GM12878 (cell line): ENCODE measurements at regions not wholly inside any gene's neighbourhood (a gene's known extent, or its start where the extent isn't known, plus 50 kb on each side); places are given as distances from the start of the nearest gene placed in this dataset.

Experiments used
- ATAC-seq: fragments of 200-7000 bp; cut with Tn5 transposase; 3 replicates; pipeline ENCODE4 v1.9.1; 2020; ENCODE audit warnings: mild to moderate bottlenecking, moderate library complexity
- BruUV-seq: library from RNA; stranded (reverse); fragments of 400-500 nt; replicated peaks from 2 replicates; lab custom pipeline; 2021; lab: Mats Ljungman, UMichigan
- CTCF ChIA-PET: fragments of 300-600 bp; sonication (Branson Sonifier 250); formaldehyde crosslinking; extraction: SDS; loops from one replicate; lab custom pipeline; 2021; ENCODE audit warnings: inconsistent platforms; lab: Yijun Ruan, JAX
- POLR2A ChIA-PET: fragments of 350-600 bp; formaldehyde crosslinking; extraction: SDS; loops from one replicate; lab custom pipeline; 2021; ENCODE audit warnings: inconsistent platforms; lab: Charles Lee
- RAD21 ChIA-PET: fragments of 300-600 bp; sonication (Branson Sonifier 250); formaldehyde crosslinking; loops from one replicate; lab custom pipeline; 2023; ENCODE audit warnings: antibody characterized with exemption; ENCODE audit not compliant: unreplicated experiment; lab: Charles Lee
- SMC1A ChIA-PET: fragments of 300-600 bp; sonication (Branson Sonifier 250); formaldehyde crosslinking; loops from one replicate; lab custom pipeline; 2023; ENCODE audit not compliant: unreplicated experiment, uncharacterized antibody; lab: Charles Lee
- DNase-seq: peaks from one replicate; pipeline ENCODE4 v3.0.0-alpha.2; 2011; ENCODE audit warnings: low read depth, low spot score
- FAIRE-seq: peaks from 3 replicates; lab custom pipeline; 2011; peaks lifted over from hg19 to GRCh38; lab: Jason Lieb, UNC
- H2AFZ ChIP-seq: 2 replicates; pipeline ENCODE4 v1.6.0; 2011; ENCODE audit warnings: low read depth, low read length, control low read depth; ENCODE audit not compliant: control insufficient read depth
- H3K27ac ChIP-seq: 2 replicates; pipeline ENCODE4 v1.5.1; 2011; ENCODE audit warnings: control low read depth; ENCODE audit not compliant: control insufficient read depth, insufficient read depth
- H3K27me3 ChIP-seq, 2 experiments: replicated peaks in 1 of 2; 2 replicates each; pipeline versions ENCODE4 v1.6.0 to v1.6.1; 2011; ENCODE audit warnings: low read length in 1 of 2; ENCODE audit not compliant: control insufficient read depth in 2 of 2, insufficient read depth in 2 of 2
- H3K36me3 ChIP-seq, 2 experiments: 2 replicates each; pipeline ENCODE4 v1.5.1; 2011; ENCODE audit warnings: low read length in 1 of 2; ENCODE audit not compliant: control insufficient read depth in 2 of 2, insufficient read depth in 2 of 2
- H3K4me1 ChIP-seq: 2 replicates; pipeline ENCODE4 v1.6.1; 2011; ENCODE audit warnings: mild to moderate bottlenecking, low read length, moderate library complexity, mixed read lengths; ENCODE audit not compliant: control insufficient read depth, insufficient read depth
- H3K4me2 ChIP-seq: 2 replicates; pipeline ENCODE4 v1.6.0; 2011; ENCODE audit warnings: control low read depth; ENCODE audit not compliant: control insufficient read depth, insufficient read depth
- H3K4me3 ChIP-seq: fragments of 200-600 bp; sonication (generic); 2 replicates; pipeline ENCODE4 v1.5.1; 2016
- H3K79me2 ChIP-seq: 2 replicates; pipeline ENCODE4 v1.6.0; 2011; ENCODE audit warnings: low read length; ENCODE audit not compliant: control insufficient read depth, insufficient read depth
- H3K9ac ChIP-seq: 2 replicates; pipeline ENCODE4 v1.8.0; 2011; ENCODE audit warnings: low read length, control low read depth, mixed read lengths; ENCODE audit not compliant: control insufficient read depth, insufficient read depth
- H3K9me3 ChIP-seq: replicated peaks from 3 replicates; pipeline ENCODE4 v1.5.1; 2011; ENCODE audit warnings: mild to moderate bottlenecking, low read length; ENCODE audit not compliant: control insufficient read depth, insufficient read depth
- H4K20me1 ChIP-seq: 2 replicates; pipeline ENCODE4 v1.6.0; 2011; ENCODE audit not compliant: control insufficient read depth, insufficient read depth
- FOXK2 ChIP-seq: fragments of 450-650 bp; IDR thresholded peaks from 2 replicates; pipeline ENCODE4 v1.6.1; 2017; ENCODE audit warnings: mild to moderate bottlenecking, moderate library complexity
- YY1 ChIP-seq: IDR thresholded peaks from 2 replicates; pipeline ENCODE4 v1.6.1; 2011; ENCODE audit warnings: low read depth, mild to moderate bottlenecking, low read length
- WGBS: methylation state at CpG from one replicate; pipeline ENCODE4 v1.1.6; 2016; ENCODE audit warnings: low lambda C conversion rate; ENCODE audit not compliant: insufficient replicate concordance, insufficient coverage; ENCODE audit errors: missing lambda C conversion rate; 5-methylcytosine and 5-hydroxymethylcytosine counted together
- in situ Hi-C: fragments of 300-500 bp; cut with MboI; formaldehyde crosslinking; loops from 9 replicates; pipeline ENCODE4 v1.14.3; 2018; ENCODE audit warnings: mixed read lengths
- intact Hi-C: fragments of 100-400 bp; cut with micrococcal nuclease; formaldehyde crosslinking; loops from one replicate; pipeline ENCODE4 v1.14.2; 2022; ENCODE audit not compliant: unreplicated experiment
- TF ChIP-seq, protein P1 (sequence below): fragments of 450-650 bp; IDR thresholded peaks from 2 replicates; pipeline ENCODE4 v1.6.1; 2017; ENCODE audit warnings: mild to moderate bottlenecking, moderate library complexity

DNA sequence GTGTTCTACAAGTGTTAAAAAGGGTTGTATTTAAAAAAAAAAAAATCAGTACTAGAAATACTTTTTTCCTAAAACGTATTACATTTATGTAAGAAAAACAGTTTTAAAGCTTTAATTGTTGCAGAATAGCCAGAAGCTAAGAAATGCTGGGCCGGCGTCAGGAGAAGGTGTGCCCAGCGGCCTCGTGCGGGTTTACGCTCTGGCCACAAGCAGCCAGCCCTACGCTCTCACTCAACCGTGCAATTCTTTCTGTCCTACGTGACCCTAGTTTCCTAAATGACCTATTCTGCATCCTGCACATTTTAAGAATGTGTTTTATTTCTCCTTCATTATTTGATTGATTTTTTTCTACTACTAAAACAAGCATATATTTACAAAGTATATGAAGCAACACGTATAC is 279.7 kb upstream of the KLF14 start:
- no peak for FAIRE-seq
- H3K4me2 ChIP-seq, result no peak overlapping the region

More for the DNA sequence above, 279.7 kb upstream of the KLF14 start:
- in situ Hi-C loops (no loop called here), intact Hi-C loops (no loop called here)
- H3K4me1 ChIP-seq, result peaks cover 41% of the 10 kb centered on the region
- H3K9me3 ChIP-seq, result no peaks in the 10 kb centered on the region
- ChIA-PET CTCF (interaction anchor here (0.8 to 3.1 kb wide), 6 partner anchors 10 to 116 kb away, joined by 3 to 21 read pairs (median 12); no protein-coding TSS in a partner anchor), SMC1A (interaction anchor here (0.7 to 4.2 kb wide), 7 partner anchors 10 to 32 kb away, joined by 3 to 31 read pairs (median 4); no protein-coding TSS in a partner anchor), POLR2A (interaction anchor here (1.5 kb wide), 1 partner anchor 14 kb away, joined by 3 read pairs; no protein-coding TSS in a partner anchor), RAD21 (interaction anchor here (1.0 to 3.0 kb wide), 3 partner anchors 21 to 26 kb away, joined by 3 to 18 read pairs (median 4); no protein-coding TSS in a partner anchor)
- H3K27me3 ChIP-seq, result no peaks in the 10 kb centered on the region
- DNase-seq (no peak), ATAC-seq (peak; percentile 32; the same call in 1 of the 3 replicates)
- BruUV-seq, result no TSS peak
- TF ChIP-seq, protein P1, sequence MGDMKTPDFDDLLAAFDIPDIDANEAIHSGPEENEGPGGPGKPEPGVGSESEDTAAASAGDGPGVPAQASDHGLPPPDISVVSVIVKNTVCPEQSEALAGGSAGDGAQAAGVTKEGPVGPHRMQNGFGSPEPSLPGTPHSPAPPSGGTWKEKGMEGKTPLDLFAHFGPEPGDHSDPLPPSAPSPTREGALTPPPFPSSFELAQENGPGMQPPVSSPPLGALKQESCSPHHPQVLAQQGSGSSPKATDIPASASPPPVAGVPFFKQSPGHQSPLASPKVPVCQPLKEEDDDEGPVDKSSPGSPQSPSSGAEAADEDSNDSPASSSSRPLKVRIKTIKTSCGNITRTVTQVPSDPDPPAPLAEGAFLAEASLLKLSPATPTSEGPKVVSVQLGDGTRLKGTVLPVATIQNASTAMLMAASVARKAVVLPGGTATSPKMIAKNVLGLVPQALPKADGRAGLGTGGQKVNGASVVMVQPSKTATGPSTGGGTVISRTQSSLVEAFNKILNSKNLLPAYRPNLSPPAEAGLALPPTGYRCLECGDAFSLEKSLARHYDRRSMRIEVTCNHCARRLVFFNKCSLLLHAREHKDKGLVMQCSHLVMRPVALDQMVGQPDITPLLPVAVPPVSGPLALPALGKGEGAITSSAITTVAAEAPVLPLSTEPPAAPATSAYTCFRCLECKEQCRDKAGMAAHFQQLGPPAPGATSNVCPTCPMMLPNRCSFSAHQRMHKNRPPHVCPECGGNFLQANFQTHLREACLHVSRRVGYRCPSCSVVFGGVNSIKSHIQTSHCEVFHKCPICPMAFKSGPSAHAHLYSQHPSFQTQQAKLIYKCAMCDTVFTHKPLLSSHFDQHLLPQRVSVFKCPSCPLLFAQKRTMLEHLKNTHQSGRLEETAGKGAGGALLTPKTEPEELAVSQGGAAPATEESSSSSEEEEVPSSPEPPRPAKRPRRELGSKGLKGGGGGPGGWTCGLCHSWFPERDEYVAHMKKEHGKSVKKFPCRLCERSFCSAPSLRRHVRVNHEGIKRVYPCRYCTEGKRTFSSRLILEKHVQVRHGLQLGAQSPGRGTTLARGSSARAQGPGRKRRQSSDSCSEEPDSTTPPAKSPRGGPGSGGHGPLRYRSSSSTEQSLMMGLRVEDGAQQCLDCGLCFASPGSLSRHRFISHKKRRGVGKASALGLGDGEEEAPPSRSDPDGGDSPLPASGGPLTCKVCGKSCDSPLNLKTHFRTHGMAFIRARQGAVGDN, result no peak
- TF ChIP-seq FOXK2 (no peak), YY1 (no peak)
- H3K79me2 ChIP-seq, result peaks cover 28% of the 10 kb centered on the region
- 48% methylated on average over 11 of the region's 11 CpGs for WGBS
- H3K4me3 ChIP-seq, result no peak overlapping the region
- no peak overlapping the region for H2AFZ ChIP-seq
- no peaks in the 10 kb centered on the region for H4K20me1 ChIP-seq
- no peak overlapping the region for H3K9ac ChIP-seq
- no peak overlapping the region for H3K27ac ChIP-seq
- H3K36me3 ChIP-seq, result no peaks in the 10 kb centered on the region; a peak in 4 of 4 replicates
